ENCODE measurements at regions not wholly inside any gene's neighbourhood (a gene's known extent, or its start where the extent isn't known, plus 50 kb on each side); places are given as distances from the start of the nearest gene placed in this dataset.
"Not testable (repeated sequence)": the region's sequence is repeated elsewhere in the genome, so short reads cannot be mapped to it uniquely, and the experiment has no call there.

- DNase-seq, result no peak
These were observed 457.8 kb downstream of the EIPR1 start for GRCh38 chr2:2919574-2920365.

GRCh38 chr2:2919026-2919425 lies 458.6 kb downstream of the EIPR1 start:
- DNase-seq, result no peak

GRCh38 chr2:2916621-2917020 lies 461.0 kb downstream of the EIPR1 start:
- no peak for DNase-seq

- DNase-seq, result no peak
These were observed 463.4 kb downstream of the EIPR1 start for GRCh38 chr2:2914252-2914651.

GRCh38 chr2:2913601-2914120 lies 464.0 kb downstream of the EIPR1 start:
- DNase-seq, result no peak

- no peak for DNase-seq
These were observed 464.9 kb downstream of the EIPR1 start for GRCh38 chr2:2912731-2913130.

- no peak for DNase-seq
These were observed 465.3 kb downstream of the EIPR1 start for GRCh38 chr2:2912293-2912692.

GRCh38 chr2:2910259-2910658 lies 467.4 kb downstream of the EIPR1 start:
- no peak for DNase-seq

GRCh38 chr2:2909086-2910035 lies 468.3 kb downstream of the EIPR1 start:
- DNase-seq, result no peak

- DNase-seq, result no peak
These were observed 471.5 kb downstream of the EIPR1 start for GRCh38 chr2:2906091-2906490.

- DNase-seq, result no peak
These were observed 472.8 kb downstream of the EIPR1 start for GRCh38 chr2:2904721-2905350.

- DNase-seq, result no peak
These were observed 474.9 kb downstream of the EIPR1 start for GRCh38 chr2:2902547-2903281.

- no peak for DNase-seq
These were observed 476.0 kb downstream of the EIPR1 start for GRCh38 chr2:2901384-2902345.

GRCh38 chr2:2899826-2900225 lies 477.8 kb downstream of the EIPR1 start:
- no peak for DNase-seq

GRCh38 chr2:2898744-2899143 lies 478.9 kb downstream of the EIPR1 start:
- no peak for DNase-seq

- no peak for DNase-seq
These were observed 481.0 kb downstream of the EIPR1 start for GRCh38 chr2:2896643-2897042.

- no peak for DNase-seq
These were observed 481.6 kb downstream of the EIPR1 start for GRCh38 chr2:2896011-2896410.

GRCh38 chr2:2894011-2894410 lies 483.6 kb downstream of the EIPR1 start:
- not testable (repeated sequence) for DNase-seq

GRCh38 chr2:2892892-2893291 lies 484.7 kb downstream of the EIPR1 start:
- DNase-seq, result no peak

GRCh38 chr2:2892378-2892777 lies 485.2 kb downstream of the EIPR1 start:
- no peak for DNase-seq

GRCh38 chr2:2890901-2891300 lies 486.7 kb downstream of the EIPR1 start:
- DNase-seq, result no peak

Measured in stimulated activated CD4-positive, alpha-beta T cell treated with anti-CD3 and anti-CD28 coated beads, Interleukin-12 subunit alpha, Interleukin-12 subunit beta, amount 100 ng/mL, for 4 hours (primary cell).